Gastroesophageal sphincter (tissue), 4 donors: ENCODE measurements at regions not wholly inside any gene's neighbourhood (a gene's known extent, or its start where the extent isn't known, plus 50 kb on each side); places are given as distances from the start of the nearest gene placed in this dataset.
A peak's percentile ranks its signal among the peaks of the same experiment; 100 is the strongest.

Experiments
- ATAC-seq: fragments of 150-250 bp; one replicate; pipeline ENCODE4 v1.9.1; 2016; ENCODE audit warnings: mild to moderate bottlenecking, moderate library complexity
- H3K27ac ChIP-seq, 4 donors: fragments of 200-600 bp; sonication (generic) in 3 of 4; 1 replicate in 3 of 4; 2 replicates in 1 of 4; pipeline ENCODE4 v1.5.1; 2016 to 2019
- H3K27me3 ChIP-seq: fragments of 200-600 bp; sonication (generic); one replicate; pipeline ENCODE4 v1.5.1; 2019
- H3K36me3 ChIP-seq, 2 donors: fragments of 200-600 bp; sonication (generic); one replicate each; pipeline ENCODE4 v1.5.1; 2019; ENCODE audit warnings: control low read depth in 1 of 2
- H3K4me1 ChIP-seq, 3 donors: fragments of 200-600 bp; sonication (generic); 1 replicate in 2 of 3; 2 replicates in 1 of 3; pipeline ENCODE4 v1.5.1; 2016 to 2019; ENCODE audit warnings: control low read depth in 2 of 3
- H3K4me3 ChIP-seq, 2 donors: fragments of 200-600 bp; sonication (generic); one replicate each; pipeline ENCODE4 v1.5.1; 2019; ENCODE audit warnings: mild to moderate bottlenecking in 1 of 2, moderate library complexity in 1 of 2
- H3K9me3 ChIP-seq, 3 donors: fragments of 200-600 bp; sonication (generic); one replicate each; pipeline ENCODE4 v1.5.1; 2017 to 2019; ENCODE audit warnings: control low read depth in 2 of 3
- CTCF ChIP-seq, 4 experiments: fragments of 200-600 bp in 2 of 4; fragments of 450-650 bp in 2 of 4; sonication (generic) in 1 of 4; IDR thresholded peaks; one replicate each; pipeline ENCODE4 v1.5.1; 2017 to 2019; ENCODE audit warnings: antibody characterized with exemption in 4 of 4, mild to moderate bottlenecking in 2 of 4, moderate library complexity in 2 of 4
- EP300 ChIP-seq: sonication (generic); formaldehyde crosslinking; IDR thresholded peaks from one replicate; pipeline ENCODE4 v1.6.1; 2017; ENCODE audit warnings: antibody characterized with exemption, mild to moderate bottlenecking
- POLR2A ChIP-seq, 2 donors: fragments of 450-650 bp; IDR thresholded peaks; one replicate each; pipeline ENCODE4 v1.6.1; 2017; ENCODE audit warnings: antibody characterized with exemption in 2 of 2, mild to moderate bottlenecking in 2 of 2, moderate library complexity in 1 of 2
- POLR2AphosphoS5 ChIP-seq: sonication (generic); formaldehyde crosslinking; IDR thresholded peaks from one replicate; pipeline ENCODE4 v1.6.1; 2017; ENCODE audit warnings: antibody characterized with exemption
- WGBS, 2 donors: methylation state at CpG; one replicate each; pipeline ENCODE4 v1.1.5; 2018; ENCODE audit warnings: low coverage in 1 of 2; 5-methylcytosine and 5-hydroxymethylcytosine counted together

GRCh38 chr3:177744873-177745606 lies 547.8 kb upstream of the TBL1XR1 start:
- Histone ChIP-seq H3K4me1 (peaks cover 0 to 9% (median 0%) of the 10 kb centered on the region in 3 donors), H3K4me3 (no peak overlapping the region), H3K27me3 (no peaks in the 10 kb centered on the region), H3K36me3 (no peaks in the 10 kb centered on the region), H3K9me3 (no peaks in the 10 kb centered on the region), H3K27ac (no peak overlapping the region)
- ATAC-seq, result no peak
- 81 to 100% methylated on average over 5 to 6 of the region's 6 CpGs for WGBS, 2 donors
- no peak for TF ChIP-seq EP300

GRCh38 chr3:177745607-177746005 lies 548.3 kb upstream of the TBL1XR1 start:
- WGBS, 2 donors, result 60 to 83% methylated on average over 3 of the region's 3 CpGs
- TF ChIP-seq POLR2AphosphoS5 (no peak), CTCF (IDR thresholded peaks at IDR 0.05) (no peak), POLR2A (IDR thresholded peaks at IDR 0.05) (no peak), EP300 (no peak)
- no peaks in the 10 kb centered on the region for H3K9me3 ChIP-seq
- no peak overlapping the region for H3K27ac ChIP-seq
- no peaks in the 10 kb centered on the region for H3K27me3 ChIP-seq
- no peak overlapping the region for H3K4me3 ChIP-seq
- H3K36me3 ChIP-seq, result no peaks in the 10 kb centered on the region
- H3K4me1 ChIP-seq, result peaks cover 0 to 9% (median 0%) of the 10 kb centered on the region in 3 donors
- ATAC-seq, result no peak

GRCh38 chr3:177746337-177746933 lies 549.2 kb upstream of the TBL1XR1 start:
- Histone ChIP-seq H3K27ac (no peak overlapping the region), H3K36me3 (no peaks in the 10 kb centered on the region), H3K4me1 (peaks cover 0 to 9% (median 0%) of the 10 kb centered on the region in 3 donors), H3K9me3 (no peaks in the 10 kb centered on the region), H3K4me3 (no peak overlapping the region), H3K27me3 (no peaks in the 10 kb centered on the region)
- TF ChIP-seq CTCF (IDR thresholded peaks at IDR 0.05) (no peak), POLR2A (IDR thresholded peaks at IDR 0.05) (no peak), POLR2AphosphoS5 (peak; percentile 24)
- 38 to 80% methylated on average over 3 of the region's 3 CpGs for WGBS, 2 donors
- no peak for ATAC-seq

- Histone ChIP-seq H3K36me3 (no peaks in the 10 kb centered on the region), H3K4me3 (no peak overlapping the region), H3K27ac (no peak overlapping the region), H3K27me3 (no peaks in the 10 kb centered on the region), H3K9me3 (no peaks in the 10 kb centered on the region), H3K4me1 (peaks cover 0 to 29% (median 3%) of the 10 kb centered on the region in 3 donors)
- ATAC-seq, result no peak
- WGBS, 2 donors, result 88 to 100% methylated on average over 1 of the region's 1 CpG
- TF ChIP-seq CTCF (IDR thresholded peaks at IDR 0.05) (no peak), POLR2A (IDR thresholded peaks at IDR 0.05) (no peak), EP300 (no peak), POLR2AphosphoS5 (no peak)
These were observed 552.6 kb upstream of the TBL1XR1 start for GRCh38 chr3:177749836-177750235.

GRCh38 chr3:177750436-177750835 lies 553.2 kb upstream of the TBL1XR1 start:
- Histone ChIP-seq H3K4me1 (peaks cover 0 to 30% (median 3%) of the 10 kb centered on the region in 3 donors), H3K36me3 (no peaks in the 10 kb centered on the region), H3K4me3 (no peak overlapping the region), H3K27ac (no peak overlapping the region), H3K27me3 (no peaks in the 10 kb centered on the region), H3K9me3 (no peaks in the 10 kb centered on the region)
- no peak for TF ChIP-seq POLR2AphosphoS5
- no peak for TF ChIP-seq CTCF (IDR thresholded peaks at IDR 0.05)
- TF ChIP-seq POLR2A (IDR thresholded peaks at IDR 0.05), result no peak
- TF ChIP-seq EP300, result no peak
- no peak for ATAC-seq
- 91 to 100% methylated on average over 1 of the region's 1 CpG for WGBS, 2 donors
